Urothelium cell line (cell line): ENCODE measurements at regions not wholly inside any gene's neighbourhood (a gene's known extent, or its start where the extent isn't known, plus 50 kb on each side); places are given as distances from the start of the nearest gene placed in this dataset.

Experiments used
- DNase-seq: peaks from one replicate; pipeline ENCODE4 v3.0.0; 2011; ENCODE audit warnings: low spot score, mixed read lengths
- FAIRE-seq: peaks from 2 replicates; lab custom pipeline; 2011; peaks lifted over from hg19 to GRCh38; lab: Jason Lieb, UNC

DNA sequence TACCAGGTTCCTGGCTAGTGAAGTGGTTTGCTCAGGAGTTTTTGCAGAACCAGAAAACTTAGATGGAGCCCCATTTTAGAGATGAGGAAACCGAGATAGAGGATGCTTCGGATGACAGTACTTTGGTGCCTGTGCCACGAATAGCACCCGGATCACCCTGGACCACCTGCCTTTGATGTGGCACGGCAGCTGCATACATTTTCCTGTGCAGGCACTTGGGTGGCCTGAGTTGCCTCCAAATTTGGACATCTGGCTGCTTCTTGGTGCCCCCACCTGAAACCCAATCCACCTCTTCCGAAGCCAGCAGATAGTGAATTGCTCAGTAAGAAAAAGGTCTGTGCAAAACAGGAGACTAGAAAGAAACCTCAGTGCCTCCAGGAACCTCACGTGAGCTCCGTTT, 140.6 kb upstream of the ID2 start:
- DNase-seq (no peak), FAIRE-seq (no peak)

DNA sequence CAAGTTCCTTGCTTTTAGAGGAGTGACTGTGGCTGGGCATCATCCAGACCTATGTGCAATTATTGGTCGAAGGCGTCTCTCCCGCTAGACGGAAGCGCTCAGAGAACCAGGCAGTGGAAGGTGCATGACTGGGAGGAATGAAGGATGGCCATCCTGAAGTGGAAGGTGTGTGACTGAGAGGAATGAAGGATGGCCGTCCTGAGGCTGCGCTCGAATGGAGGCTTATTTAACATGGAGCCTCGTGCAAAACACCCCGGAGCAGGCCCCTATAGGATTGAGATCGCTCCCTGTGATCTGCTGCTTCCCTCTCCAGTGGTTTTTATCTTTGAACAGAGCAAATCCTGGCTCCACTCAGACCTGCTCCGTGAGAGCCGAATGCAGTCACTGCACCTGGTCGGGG, 140.2 kb upstream of the ID2 start:
- no peak for DNase-seq
- FAIRE-seq = no peak

DNA sequence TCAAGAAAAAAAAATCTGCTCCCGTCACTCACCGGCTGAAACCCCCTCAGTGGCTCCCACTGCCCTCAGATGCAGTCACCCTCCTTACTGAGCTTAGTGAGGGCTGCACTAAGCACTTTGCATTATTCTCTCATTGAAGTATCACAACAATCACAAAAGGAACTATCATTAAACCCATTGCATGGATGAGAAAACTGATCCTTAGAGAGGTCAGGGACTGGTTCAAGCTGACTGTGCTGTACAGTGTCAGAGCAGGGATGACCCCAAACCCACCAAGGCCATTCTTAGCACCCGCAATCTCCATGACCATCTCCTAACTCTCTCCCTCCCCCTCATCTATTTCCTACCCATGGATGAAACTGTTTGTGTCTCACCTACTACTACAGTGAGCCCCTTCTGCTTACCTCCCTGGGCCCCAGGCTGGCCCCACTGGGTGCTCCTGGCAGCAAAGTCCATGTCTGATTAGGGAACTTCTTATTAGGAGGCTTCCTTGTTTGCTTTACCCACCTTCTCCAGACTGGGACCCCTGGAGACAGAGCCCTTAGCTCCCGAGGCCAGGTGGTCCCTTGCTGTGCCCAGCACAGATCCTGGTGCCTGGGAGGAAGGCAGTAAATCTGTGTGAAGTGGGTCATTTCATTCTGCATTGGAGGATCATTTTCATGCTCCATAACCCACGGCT, 139.3 kb upstream of the ID2 start:
- FAIRE-seq = no peak

DNA sequence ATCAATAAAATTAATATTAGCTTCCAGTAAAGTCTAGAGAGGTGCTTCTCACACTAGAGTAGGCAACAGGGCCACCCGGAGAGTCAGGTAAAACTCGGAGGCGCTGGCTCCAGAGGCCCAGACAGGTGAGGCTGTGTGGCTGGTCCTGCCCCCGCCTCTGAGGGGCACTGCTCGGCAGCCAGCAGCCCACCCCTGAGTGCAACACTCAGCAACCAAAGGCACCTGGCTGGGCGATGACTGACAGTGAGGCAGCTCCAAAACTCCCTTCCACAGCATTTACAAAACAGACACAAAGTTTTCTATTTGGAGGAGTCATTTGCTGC, 138.8 kb upstream of the ID2 start:
- no peak for FAIRE-seq
- no peak for DNase-seq

More for the DNA sequence above, 139.3 kb upstream of the ID2 start:
- DNase-seq = no peak

DNA sequence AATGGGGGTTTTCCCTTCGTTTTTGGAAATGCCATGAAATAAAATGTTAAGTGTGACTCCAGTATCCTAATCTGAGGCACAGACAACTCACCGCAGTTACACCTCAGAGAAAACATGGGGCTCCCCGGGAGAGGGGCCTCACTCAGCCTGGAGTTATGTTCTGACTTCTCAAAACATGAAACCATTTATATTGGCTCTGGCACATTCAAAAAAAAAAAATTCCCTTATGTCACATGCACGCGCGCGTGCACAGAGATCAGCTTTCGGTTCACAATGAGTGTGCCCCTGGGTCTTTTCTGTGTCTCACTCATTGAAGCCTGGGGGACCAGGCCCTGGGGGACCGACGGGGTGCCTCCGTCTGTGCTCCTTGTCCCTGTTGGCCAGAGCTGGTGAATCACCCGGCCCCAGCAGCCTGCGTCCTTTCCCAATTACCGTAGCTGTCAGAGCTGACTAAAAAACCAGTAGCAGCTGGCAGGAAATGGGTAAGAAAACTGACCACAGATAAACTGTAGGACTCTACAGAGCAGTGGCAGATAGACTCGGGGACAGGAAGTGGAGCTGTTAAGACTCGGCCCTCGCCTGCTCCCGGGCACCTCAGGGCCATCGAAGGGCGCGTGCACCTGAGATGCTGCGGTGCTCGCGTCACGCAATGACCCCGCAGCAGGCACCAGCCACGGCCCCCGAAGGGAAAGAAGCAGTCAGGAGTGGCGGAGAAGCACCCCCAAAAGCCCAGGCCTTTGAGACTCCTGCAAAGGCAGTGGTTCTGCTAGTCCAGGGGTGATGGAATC, 138.3 kb upstream of the ID2 start:
- DNase-seq (peak; percentile 55), FAIRE-seq (no peak)

DNA sequence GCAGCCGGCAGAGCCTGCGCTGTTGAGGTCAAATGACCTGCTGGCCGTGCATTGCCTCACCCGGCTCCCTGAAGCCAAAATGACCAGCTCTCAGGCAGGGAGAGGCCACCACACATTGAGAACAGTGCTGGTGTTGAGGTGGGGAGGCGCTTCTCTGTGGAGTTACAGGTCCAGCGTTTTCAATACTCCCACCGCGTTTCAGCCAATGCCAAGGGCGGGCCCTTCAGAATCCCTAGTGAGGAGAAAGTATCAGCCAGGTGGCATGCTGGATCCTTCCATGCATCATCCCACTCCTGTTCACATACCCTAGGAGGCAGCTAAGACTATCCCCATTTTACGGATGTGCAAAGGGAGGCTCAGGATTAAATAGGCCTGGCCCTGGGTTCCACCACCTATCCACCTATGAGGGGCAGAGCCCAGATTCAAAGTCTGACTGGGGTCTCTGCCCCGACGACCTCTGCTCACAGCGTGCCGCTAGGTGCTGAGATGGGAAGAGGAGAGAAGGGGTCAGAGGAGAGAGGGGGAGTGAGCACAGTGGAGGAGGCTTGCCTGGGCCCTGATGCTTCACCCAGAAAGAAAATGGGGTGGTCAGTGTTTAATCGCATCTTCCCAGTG, 137.6 kb upstream of the ID2 start:
- DNase-seq = no peak
- FAIRE-seq = no peak

DNA sequence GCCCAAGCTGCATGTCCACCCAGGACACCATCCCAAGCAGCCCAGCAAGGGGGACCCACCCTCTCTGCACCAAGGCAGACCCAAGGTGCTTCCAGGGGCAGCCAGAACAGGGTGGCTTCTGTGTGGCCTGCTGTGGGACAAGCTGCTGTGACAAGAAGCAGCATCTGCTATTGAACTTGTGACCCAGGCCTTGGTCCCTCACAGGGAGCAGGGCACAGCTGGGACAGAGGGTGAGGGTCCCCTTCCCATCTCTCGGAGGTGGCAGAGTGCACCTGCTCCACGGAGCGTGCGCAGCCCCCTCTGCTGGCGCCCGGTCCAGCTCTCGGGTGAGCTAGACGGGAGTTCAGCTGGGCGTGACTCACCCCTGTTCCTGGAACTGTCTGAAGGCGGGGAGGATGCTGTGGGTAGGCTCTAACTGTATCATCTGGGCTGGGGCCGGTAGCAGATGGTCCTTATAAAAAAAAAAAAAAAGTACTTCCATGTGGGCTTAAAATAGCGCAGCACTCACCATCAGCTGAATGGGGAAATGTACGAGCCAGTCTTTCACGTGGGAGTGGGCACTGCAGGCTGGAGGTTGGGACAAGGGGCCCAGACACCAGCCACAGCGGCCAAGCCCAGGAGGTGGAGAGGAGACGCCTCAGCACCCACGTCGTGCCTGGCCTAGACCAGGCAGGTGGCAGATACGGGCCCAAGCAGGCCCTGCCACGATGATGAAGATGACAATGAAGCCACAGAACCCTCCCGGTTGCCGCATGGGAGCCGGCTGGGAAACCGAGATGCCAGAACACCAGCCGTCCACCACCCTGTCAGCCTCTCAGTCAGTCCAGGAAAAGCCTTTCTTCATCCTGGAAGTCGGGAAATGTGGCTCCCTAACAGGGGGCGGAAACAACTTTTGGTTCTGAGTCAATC, 136.8 kb upstream of the ID2 start:
- FAIRE-seq (peak; percentile 82), DNase-seq (peak; percentile 94)

DNA sequence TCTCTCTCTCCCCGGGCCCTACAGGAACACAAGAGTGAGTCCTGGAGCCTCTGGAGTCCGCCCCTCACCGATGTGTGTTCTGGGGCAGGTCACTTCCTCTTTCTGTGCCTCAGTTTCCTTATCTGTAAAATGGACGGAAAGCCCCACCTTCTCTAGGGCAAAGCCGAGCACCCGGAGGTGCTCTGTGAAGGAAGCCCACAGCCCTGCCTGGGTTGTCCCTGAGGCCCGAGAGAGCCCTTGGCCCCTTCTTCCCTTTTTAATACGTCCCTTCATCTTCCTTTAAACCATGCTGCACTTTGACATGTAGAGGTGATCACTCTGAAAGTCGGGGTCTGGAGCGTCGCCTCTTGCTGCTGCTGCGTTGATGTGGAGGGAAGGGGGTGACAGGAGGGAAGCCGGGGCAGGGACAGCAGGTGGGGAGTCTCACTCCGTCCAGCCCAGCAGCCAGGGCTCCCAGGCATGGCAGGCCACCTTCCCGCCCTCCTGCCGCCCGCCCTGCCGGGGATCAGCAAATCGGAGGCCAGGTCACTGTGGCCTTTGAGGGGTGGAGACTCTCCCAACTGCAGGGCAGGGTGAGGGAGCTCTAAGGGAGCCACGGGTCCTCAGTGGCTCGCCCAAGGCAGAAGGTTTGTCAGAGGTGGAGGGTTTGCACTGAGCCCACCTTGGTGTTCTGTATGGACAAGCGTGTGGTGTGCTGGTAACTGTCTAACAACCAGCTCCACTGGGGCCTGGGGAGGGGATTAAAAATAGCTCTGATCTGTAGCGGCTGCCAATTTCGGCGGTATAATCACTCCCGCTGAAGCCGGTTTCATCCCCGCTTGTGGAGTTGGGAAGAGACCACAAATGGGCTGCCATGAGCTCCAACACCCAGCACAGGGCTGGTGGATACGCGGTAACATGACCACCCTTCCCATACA, 135.9 kb upstream of the ID2 start:
- FAIRE-seq = no peak

DNA sequence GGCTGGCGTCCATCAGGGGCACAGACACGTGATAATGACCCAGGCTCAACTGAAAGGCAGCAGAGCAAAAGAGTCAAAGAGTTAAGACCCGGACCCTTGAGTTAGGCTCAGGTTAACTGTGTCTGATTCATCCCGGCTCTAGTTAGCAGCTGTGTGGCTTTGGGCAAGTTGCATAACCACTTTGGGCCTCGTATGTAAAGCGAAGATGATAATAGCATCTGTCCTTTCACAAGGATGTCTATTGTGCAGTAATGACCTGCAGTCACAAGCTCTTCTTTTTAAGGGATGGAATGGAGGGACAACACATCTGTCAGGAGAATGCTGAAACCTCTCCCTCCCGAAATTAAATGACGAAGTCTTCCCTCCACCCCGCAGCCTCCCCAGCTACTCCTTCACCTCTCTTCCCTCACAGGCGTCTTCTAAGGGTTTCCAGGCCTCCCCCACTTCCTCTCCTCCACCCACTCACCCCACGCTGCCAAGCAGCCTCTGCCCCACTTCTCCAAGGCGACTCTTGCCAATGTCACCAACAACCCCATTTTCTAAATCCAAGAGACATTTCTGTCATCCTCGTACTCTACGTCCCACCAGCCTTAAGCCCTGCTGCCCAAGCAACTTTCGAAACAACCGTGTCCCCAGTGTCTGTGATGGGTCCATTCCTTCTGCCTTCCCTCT, 135.1 kb upstream of the ID2 start:
- DNase-seq = no peak
- FAIRE-seq = no peak

More for the DNA sequence above, 135.9 kb upstream of the ID2 start:
- DNase-seq = no peak

DNA sequence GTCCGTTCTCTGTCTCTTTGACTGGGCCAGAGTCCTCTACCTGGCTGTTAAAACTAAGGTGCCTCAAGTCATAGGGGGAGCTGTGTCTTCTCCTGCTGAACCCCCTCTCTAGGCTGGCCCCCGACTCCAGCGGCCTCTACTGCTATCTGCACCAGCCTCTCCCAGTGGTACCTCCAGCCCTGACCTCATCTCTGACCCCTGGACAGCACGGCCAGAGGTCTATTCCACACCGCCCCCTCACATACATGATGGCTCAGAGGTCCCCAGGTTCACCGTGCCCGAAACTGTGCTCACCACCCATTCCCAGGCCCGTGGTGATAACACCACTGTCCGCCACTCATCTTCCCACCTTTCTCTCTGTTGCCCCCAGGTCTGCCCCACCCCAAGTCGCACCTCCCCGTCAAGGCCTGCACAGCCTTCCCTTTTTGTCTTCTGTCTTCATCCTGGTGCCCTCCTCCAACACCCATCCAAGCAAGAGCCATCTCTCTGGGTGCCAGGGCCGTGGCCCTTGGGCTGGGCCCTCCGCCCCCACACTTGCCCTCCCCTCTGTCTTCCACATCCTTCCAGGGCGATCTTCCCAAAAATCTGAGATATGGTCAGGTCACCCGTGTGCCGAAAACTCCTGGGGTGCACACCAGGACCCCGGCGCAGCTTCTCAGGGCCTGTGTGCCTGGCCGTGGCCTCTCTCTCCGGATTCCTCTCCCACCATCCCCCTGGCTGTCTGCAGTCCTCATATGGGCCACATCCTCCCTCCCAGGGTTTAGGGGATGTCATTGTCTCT, 134.4 kb upstream of the ID2 start:
- no peak for FAIRE-seq
- DNase-seq = no peak

DNA sequence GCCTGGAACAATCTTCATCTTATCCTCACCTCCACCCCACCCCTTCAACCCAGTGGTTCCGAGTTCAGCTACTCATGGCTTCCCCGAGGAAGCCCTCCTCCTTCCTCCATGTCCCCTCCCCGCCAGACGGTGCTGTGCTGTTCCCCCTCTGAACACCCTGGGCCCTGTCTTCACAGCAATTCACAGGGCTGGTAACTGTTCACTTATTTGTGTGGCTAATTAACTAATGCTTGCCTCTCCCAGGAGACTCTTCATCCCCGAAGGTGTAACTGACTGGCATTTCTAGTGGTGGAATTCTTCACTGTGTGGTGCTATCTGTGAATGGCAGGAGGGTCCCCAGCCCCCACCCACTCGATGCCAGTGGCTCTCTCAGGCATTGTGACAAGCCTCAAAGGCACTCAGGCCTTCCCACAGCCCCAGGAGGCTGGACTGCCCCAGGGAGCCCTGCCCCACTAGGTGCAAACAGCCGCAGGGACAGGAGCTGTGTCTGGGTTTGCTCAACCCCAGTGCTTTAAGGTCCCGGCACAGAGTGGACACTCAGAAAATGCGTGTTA, 133.7 kb upstream of the ID2 start:
- DNase-seq (no peak), FAIRE-seq (no peak)

DNA sequence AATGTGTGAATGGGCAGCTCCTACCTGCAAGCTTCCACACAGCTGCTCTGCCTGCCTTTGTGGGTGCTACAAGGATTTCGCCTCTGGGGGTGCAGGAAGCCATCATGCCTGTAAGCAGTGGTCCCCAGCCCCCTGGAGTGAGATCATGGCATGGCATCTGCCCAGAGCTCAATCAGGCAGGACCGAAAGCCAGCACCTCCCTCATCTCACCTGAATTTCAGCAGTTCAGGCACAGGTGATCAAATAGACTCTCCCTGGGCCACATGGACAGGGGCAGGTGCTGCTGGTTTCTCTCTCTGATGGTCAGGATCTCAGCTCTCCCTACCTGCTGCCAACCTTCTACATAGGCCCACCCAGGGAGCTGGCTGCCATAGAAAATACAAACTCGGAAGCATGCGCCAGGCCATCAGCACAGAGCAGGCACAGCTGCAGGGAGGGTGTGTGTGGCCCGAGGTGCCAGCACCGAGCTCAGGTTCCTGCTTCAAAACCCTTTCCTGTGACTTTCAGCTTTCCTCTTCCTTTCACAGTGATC, 133.2 kb upstream of the ID2 start:
- FAIRE-seq (no peak), DNase-seq (no peak)

DNA sequence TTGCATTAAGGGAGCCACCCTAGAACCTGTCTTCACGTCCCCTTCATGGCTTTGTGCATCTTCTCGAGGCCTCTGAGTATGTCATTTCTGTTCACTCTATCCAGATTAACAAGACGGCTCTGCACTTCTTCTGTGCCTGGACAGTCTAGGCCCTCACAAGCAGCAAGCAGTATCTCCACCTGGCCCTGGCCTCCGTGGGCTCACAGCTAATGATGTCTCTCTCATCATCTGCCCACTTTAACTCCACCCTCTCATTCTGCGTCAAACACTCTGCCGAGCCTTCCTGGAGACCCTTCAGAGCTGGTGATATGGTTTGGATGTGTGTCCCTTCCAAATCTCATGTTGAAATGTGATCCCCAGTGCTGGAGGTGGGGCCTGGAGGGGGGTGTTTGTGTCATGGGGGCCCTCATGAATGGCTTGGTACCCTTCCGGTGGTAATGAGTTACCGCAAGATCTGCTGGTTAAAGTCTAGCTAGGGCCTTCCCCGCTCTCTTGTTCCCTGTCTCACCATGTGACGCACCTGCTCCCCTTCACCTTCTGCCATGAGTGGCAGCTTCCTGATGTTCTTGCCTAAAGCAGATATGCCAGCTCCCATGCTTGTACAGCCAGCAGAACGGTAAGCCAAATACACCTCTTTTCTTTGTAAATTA, 132.5 kb upstream of the ID2 start:
- DNase-seq (no peak), FAIRE-seq (no peak)

DNA sequence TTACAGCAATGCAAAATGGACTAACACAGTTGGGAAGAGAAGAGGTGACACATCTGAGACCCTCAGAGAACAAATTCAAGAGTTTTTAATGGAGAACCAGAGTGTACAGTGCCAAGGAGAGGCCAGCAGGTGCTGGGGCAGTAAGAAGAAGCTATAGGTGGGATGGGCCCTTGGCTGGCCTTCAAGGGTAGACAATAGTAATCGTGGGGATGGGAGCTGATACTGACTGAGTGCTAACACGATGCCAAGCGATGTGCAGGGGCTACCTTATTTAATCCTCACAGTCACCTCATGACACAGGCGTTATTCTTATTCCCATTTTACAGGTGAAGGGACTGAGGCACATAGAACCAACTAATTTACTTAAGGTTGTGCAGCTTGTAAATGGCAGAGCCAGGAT, 131.9 kb upstream of the ID2 start:
- FAIRE-seq (no peak), DNase-seq (no peak)

DNA sequence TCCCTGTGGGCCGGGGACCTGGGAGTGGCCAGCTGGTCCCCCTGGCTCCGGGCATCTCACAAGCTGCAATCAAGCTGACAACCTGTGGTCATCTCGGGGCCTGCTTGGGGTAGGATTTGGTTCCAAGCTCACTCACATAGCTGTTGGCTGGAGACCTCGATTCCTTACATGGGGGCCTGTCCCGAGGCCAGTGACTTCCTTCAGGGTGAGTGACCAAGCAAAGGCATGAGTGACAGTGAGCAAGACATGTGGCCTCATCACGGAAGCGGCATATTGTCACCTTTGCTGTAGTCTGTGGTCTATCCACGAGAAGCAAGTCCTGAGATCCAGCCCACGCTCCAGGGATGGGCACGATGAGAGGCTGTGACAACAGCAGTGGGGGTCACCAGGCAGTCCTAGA, 131.4 kb upstream of the ID2 start:
- DNase-seq (no peak), FAIRE-seq (no peak)

DNA sequence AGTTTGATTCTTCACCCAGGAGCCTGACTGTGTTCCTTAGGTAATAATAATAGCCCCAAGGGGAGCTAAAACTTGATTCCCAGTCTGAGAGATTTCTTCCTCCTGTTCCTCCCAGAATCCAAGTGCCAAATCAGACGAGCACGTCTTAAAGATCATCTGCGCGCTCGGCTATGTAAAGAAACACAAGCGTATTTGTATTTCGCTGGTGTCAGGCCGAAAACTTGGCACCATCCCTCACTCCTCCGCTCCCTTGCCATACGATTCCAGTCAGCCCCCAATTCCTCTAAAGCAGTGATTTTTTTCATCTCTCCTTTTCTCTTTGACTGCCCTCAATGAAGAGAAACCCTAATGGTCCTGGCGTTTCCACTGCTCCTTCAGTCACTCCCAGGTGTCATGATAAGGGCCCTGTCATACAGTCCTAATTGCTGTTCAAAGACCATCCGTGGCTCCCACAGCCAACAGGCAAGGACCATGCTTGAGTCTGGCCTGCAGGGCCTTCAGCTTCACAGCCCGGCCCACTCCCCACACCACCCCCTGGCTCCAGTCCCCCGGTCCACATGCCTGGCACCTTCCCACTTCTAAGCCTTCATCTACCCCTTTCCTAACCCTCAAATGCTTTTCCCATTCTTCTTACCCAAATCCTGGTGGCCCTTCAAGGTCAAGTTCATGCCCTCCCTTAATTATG, 130.8 kb upstream of the ID2 start:
- DNase-seq = no peak
- FAIRE-seq = no peak

DNA sequence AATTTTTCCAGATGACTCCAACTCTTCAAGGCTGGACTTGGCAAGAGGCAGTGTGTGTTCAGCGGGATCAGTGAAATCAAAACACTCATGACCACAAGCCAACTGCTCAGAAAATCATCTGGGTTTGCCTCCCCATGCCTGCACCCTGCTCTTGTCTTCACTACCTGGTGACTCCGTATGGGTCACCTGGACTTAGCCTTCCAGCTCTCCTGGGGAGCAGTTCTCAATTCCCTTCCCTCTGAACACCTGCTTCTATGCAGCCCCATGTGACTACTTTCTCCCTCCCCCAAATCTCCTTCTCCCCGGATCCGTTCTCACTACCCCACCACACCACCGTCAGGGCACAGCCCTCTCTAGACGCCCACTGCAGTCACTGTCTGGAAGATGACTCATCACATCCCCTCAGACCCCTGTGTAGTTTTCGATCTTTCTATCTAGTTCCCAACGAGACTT, 130.2 kb upstream of the ID2 start:
- FAIRE-seq (no peak), DNase-seq (no peak)
